HG03521 (cell line): ENCODE measurements at regions not wholly inside any gene's neighbourhood (a gene's known extent, or its start where the extent isn't known, plus 50 kb on each side); places are given as distances from the start of the nearest gene placed in this dataset.
"Not testable (repeated sequence)": the region's sequence is repeated elsewhere in the genome, so short reads cannot be mapped to it uniquely, and the experiment has no call there.

ENCODE experiments used
- ATAC-seq: cut with Tn5 transposase; IDR thresholded peaks from one replicate; pipeline ENCODE4 v1.9.1; 2021; ENCODE audit warnings: mild to moderate bottlenecking, moderate library complexity; ENCODE audit not compliant: unreplicated experiment

DNA sequence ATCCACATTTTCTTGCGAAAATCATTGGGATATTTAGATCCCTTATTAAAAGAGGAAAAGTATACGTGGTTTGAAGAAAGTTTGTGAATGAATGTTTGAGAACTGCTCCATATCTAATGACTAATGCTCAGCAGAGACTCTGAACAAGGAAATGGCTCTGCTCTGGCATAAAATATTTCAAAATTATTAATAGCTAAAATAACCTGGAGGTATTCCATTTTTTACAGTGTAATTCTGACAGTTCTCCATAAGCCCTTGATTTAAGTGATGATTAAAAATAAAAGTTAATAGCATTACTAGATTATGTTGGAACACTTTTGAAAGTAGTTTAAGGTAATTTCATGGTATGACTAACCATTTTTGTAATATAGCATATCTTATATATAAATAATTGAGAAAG lies 1276.9 kb upstream of the TENM3 start:
- no peak for ATAC-seq

DNA sequence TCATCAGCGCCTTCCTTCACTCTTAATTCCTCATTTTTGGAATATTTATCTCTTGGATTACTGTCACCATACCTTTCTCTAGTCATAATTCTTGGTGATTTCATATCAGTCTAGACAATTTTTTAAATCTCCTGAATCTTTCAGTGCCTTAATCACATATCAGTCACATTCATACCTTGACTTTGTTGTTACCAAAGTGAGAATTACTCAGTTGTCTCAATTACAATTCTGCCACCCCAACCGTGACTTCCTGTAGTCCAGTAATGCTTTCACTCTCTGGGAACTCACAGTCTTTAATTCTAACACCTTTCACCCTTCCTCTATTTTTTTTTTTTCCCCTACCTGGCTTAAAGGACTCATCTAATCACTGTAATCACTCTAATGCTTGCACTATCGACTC lies 1275.3 kb upstream of the TENM3 start:
- ATAC-seq, result no peak

DNA sequence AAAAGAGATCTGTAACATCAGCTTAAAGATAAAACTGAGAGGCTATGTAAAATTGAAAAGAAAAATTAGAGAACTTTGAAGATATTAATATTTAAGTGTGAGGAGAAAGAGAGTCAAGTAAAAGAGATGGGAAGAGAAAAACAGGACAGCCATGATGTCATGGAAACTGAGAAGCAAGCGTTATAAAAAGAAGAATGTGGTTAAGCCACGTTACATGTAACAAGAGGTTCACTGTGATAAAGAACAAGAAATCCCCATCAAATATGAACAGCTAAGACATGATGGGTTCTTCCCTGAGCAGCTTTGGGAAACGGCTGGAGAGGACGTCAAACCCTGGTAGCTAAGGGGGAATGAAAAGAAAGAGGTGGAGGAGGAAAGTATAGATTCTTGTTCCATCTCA lies 1269.3 kb upstream of the TENM3 start:
- no peak for ATAC-seq

DNA sequence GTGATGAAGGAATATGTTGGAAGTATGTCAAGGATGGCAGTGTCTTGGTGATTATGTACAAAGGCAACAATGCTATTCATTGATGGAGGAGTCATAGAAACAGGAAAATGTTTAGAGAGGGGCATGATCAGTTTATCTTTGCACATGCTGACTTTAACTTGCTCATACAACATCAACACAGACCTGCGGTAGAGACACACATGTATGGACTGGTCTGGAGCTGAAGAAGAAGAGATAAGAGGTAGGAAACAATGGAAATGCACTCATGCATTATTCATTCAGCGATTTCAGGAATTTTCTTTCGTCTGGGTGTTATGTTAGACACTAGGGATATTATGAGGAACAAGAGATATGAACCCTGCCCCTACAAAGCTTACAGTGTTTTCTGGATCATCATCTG lies 1252.3 kb upstream of the TENM3 start:
- no peak for ATAC-seq

DNA sequence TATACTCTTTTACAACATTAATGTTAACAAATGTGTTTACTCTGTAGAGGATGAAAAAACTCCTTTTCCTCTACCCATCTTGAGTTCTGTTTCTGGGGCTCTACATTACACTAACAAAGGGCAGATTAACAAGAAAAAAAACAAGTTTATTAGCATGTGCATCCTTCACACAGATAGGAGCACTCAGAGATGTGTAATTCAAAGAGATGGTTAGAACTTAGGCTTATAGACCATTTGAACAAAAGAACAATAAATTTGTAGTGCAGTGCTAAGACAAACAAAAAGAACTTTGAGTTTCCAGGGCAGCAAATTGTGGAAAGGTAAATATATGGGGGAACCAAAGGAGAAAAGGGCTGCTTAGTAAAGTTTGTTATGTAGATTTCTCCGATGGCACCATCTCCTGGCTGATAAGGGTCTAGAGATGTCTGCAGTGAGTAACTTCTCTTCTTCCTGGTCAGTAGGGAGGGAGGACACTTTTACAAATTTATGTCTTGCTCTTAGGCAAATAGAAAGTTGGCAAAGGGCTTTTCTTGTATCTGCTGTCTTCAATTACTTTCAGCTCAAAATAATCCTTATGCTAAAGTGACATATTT lies 1249.9 kb upstream of the TENM3 start:
- ATAC-seq, result no peak

DNA sequence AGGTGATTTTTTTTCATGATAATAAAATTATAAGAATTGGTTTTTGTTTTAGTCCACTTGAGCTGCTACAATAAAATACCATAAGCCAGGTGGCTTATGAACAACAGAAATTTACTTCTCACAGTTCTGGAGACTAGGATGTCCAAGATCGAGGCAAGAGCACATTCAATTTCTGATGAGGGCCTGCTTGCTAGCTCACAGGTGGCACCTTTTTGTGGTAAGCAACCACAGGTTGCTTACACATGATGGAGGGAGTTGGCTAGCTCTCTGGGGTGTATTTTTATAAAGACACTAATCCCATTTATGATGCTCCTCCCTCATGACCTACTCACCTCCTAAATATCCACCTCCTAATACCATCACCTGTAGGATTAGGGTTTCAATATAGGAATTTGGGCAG lies 1248.5 kb upstream of the TENM3 start:
- no peak for ATAC-seq

DNA sequence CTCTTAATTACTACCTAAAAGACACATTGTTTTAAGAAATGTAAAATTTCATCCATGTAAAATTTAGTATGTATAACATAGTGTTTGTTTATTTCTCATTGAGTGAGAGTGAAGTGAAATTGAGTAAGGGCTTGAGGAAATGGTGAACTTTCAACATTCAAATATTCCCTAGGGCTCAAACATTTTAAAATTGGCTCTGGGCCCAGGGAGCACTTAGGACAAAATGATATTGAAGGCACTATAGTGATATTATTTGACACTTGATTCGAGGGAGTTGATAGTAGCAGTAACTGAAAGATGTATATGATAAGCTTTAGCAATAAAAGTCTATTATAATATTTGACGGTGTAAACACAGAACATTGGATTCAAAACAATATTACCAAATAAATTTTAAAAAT lies 1244.0 kb upstream of the TENM3 start:
- no peak for ATAC-seq

DNA sequence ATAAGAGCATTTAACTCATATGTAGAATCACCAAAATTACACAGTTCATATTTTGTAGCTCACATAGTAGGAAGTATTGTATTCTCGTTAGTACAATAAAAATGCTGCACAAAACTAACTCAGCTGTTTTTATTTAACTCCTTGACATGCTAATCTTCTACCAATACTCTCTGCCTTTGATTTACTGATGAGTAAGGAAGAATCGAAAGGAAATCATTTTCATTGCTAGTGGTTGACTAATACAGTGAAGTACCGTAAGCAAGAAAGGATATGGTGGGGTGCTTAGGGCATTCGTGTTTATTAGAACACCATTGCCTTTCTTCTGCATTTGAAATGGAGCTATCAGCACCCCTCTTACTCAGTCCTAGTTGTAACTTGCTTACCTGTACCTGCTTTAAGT lies 1239.1 kb upstream of the TENM3 start:
- no peak for ATAC-seq

DNA sequence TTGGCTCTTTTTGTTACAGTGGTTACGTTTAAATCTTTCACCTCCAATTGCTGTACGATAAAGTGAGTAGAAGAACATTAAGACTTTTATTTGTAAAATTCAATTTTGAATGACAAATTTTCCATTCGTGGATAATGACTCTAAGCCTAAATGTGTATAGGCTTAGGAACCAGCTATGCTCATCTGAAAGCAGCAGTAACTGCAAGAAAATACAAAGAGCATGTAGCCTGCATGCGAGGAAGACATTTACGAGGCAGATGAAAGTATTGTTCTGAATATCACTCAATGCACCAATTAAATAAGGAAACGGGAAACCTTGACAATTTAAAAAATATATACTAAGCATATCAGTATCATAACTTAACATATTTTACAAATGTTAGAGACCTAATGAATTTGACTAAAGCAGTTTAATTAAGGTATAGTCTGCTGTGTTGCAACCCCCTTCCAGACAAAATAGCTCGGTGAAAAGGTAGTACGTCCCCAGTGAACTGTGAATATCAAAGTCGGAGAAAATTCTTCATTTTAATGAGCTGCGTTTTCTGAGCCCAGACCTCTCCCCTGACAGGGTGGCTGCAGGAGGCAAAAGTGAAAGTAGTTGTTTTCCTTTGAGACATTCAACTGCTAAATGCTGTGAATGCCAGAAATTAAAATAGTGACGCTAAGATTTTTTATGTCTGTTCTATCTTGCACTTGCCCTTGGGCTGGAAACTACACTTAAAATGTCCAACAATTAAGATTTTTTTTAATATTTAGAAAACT lies 1236.5 kb upstream of the TENM3 start:
- ATAC-seq, result no peak

DNA sequence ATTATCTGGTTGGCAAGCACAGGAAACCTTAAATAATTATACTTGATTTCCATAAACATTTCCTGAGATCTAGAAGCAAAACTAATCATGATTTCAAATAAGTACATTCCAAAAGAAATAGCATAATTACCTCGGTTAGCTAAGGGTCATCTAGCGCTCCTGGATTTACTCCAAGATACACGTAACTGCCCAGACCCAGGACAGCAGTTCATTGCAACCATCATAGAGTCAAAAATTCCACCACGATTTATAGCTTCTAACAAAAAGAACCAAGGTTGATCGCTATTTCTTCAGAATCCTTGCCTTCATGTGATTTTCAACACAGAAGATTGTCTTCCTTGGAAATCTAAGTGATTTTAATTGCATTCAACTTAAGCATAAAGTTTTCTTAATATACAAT lies 1235.5 kb upstream of the TENM3 start:
- no peak for ATAC-seq

DNA sequence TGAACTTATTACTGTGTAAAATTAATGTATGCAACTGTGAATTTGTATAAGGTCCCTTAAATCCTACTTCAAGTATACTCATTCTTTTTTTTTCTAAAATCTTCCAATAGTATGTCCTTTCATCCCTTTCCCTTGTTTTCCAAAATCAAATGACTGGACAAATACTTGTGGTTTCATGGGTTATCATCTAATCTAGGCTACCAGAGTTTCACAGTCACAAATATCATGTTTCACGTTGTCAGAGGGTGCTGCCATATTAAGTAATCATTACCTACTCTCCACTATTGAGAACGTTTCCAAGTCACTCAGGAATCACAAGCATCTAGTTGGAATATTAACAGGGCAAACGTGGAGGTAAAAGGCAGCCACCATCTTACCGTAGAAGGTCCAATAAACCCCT lies 1235.0 kb upstream of the TENM3 start:
- no peak for ATAC-seq

DNA sequence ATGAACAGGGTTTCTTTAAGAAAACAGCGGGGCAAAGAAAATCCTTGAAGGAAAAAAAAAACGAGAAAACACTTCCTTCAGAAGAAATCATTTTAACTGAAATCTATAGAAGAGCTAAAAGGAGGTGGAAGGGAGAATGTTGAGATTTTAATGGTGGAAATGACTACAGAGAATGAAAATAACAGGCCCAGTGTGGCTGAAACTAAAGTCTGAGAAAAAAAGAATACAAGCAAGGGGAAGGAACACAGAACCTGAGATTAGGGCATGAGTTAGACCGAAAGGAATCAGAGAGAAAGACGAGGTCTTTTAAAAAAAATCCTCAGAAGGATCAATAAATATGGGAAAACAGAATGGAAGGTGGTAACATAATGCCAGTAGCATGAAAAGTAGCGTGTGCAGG lies 1230.0 kb upstream of the TENM3 start:
- ATAC-seq, result no peak

DNA sequence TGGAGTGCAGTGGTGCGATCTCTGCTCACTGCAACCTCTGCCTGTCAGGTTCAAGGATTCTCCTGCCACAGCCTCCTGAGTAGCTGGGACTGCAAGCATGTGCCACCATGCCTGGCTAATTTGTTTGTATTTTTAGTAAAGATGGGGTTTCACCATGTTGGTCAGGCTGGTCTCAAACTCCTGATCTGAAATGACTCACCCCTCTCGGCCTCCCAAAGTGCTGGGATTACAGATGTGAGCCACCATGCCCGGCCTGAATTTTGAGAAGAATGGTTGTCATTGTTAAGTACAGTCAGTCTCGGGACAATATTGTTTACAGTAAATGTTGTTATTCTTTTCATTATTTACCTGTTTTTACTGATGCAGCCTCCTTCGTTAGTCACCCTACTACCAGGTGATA lies 1226.2 kb upstream of the TENM3 start:
- ATAC-seq, result no peak

DNA sequence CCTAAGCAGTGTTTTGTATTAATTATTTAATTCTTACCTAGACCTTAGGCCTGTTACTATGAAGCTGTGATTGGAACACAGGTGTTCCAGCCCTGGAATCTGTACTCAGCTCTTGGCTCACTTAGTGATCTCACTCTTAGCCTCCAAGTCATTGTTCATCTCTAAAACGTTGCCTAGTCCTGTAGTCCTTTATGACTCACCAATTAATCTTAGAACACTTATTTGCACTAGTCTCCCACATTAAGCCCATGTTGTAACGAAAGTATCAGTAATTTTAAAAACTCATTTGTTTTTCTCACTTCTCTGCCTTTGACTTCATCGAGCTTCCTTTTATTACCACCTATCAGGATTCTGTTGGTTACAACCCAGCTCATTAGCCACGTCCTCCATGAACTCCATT lies 1224.7 kb upstream of the TENM3 start:
- ATAC-seq, result no peak

DNA sequence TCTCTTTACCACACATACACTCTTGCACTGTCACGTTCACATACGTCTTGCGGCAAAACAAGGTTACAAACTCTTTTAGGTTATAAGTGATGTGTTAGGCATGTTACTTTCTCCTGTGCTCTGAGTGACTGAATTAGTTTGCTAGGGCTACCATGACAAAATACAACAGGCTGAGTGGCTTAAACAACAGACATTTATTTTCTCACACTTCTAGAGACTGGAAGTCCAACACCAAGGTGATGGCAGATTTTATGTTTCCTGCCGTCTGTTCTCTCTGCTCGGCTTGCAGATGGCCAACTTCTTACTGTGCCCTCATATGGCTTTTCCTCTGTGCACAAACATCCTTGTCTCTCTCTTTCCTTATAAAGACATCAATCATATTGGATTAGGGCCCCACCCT lies 1224.3 kb upstream of the TENM3 start:
- no peak for ATAC-seq

DNA sequence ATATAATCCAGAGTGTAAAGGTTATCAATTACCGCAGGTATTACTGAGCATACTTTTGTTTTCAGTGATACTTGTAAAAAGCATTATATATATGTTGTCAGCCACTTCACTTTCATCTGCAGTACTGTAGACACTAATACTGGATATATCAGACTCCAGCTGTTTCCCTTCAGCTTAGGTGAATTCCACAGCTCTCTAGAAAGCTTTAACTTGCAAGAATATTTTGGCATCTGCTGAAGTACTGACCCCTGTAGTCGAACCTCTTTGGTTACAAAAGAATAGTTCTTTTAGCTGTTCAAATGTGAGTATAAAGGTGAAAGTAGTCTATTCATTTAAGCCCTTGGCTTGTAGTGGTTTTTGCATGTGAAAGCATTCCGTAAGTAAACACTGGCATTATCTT lies 1222.7 kb upstream of the TENM3 start:
- no peak for ATAC-seq

DNA sequence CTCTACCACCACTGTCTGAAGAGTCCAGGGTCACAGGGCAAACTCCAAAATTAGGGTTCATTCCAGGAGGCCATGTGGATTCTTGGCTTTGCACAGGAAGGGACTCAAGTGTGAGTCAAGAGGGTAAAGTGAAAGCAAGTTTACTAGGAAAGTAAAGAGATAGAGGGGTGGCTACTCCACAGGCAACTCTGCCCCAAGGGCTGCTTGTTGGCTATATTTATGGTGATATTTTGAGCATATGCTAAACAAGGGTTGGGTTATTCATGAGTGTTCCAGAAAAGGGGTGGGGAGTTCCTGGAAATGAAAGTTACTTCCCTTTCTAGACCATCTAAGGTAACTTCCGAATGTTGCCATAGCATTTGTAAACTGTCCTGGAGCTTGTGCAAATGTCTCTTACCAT lies 1222.0 kb upstream of the TENM3 start:
- ATAC-seq, result no peak

DNA sequence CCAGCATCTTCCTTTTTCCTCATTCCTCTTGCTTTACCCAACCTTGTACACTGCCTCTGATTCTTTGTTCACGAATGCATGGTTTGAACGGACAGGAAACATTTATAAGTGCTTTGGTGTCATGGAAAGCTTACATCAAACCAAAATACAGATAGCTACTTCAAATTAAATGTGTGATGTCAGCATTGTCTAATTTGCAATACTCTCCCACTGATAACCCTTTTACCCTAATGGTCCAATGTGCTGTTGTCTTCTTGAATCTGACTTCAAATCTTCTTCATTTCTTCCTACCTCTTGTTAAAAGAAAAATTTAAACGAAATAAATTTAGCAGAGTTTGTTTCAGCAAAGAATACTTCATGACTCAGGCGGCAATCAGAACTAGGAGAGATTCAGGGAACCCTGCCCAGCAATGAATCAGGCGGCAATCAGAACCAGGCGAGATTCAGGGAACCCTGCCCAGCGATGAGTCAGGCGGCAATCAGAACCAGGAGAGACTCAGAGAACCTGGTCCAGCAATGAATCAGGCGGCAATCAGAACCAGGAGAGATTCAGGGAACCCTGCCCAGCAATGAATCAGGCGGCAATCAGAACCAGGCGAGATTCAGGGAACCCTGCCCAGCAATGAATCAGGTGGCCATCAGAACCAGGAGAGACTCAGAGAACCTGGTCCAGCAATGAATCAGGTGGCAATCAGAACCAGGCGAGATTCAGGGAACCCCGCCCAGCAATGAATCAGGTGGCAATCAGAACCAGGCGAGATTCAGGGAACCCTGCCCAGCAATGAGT lies 1212.9 kb upstream of the TENM3 start:
- not testable (repeated sequence) for ATAC-seq

DNA sequence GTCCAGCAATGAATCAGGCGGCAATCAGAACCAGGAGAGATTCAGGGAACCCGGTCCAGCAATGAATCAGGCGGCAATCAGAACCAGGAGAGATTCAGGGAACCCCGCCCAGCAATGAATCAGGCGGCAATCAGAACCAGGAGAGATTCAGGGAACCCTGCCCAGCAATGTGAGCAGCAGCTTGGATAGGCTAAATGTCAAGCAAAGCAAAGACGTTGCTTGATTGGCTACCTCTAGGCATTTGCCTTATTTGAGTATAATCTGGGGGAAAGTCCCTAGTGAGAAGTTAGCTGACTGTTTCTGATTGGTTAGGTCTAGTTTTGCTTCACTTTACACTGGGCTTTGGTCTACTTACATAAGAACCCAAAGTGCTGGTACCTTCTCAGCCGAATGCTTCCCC lies 1212.2 kb upstream of the TENM3 start:
- no peak for ATAC-seq

DNA sequence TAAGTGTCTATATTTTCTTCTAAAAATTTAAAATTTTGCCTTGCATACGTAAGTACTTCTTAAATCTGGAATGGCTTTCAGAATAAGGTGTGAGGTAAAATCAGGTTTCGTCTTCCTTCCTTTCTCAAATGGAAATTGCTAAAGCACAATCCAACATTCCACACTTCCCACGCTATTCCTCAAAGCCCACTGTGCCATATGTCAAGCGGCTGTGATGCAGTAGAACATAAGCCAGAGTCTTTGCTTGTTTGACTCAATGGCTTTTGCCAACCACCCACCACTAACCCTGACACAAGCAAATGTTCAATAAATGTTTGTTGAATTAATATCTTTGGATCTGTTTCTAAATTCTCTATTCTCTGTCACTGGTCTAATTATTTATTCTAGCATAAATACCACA lies 1199.7 kb upstream of the TENM3 start:
- no peak for ATAC-seq

DNA sequence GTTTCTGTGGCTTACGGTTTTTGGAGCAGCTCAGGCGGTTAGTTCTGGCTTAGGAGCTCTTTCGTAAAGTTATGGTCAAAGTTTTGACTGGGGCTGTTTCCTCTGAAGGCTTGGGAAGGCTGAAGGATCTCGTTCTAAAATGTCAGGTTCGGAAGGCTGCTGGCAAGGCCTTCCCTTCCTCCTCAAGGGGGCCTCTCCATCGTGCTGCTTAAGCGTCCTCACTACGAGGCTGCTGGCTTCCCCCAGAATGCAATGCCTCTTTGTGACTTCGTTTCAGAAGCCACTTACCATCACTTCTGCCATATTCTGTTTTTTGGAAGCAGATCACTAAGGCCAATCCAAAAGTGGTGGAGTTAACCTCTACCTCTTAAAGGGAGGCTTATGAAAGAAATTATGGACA lies 1196.4 kb upstream of the TENM3 start:
- no peak for ATAC-seq

DNA sequence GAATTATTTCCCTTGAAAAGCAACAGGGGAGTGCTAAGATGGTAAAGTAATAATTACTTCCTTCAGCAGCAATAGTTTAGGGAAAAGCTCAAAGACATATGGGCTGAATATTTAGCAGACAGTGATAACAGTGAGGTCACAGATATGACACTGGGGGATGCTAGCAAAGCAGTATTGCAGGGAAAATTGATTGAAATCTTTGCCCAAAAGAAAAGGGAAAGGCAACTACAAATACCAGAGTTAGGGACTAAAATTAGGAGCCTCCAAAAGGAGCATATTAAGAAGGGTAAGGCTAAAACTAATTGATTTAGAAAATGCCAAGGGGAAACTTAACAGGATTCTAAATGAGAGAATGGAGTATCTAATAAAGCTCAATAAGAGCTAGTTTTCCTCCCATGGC lies 1191.3 kb upstream of the TENM3 start:
- ATAC-seq, result no peak
